Adrenal gland (tissue), 5 donors: ENCODE measurements at regions not wholly inside any gene's neighbourhood (a gene's known extent, or its start where the extent isn't known, plus 50 kb on each side); places are given as distances from the start of the nearest gene placed in this dataset.

Experiments used
- POLR2A ChIP-seq, 2 donors: fragments of 450-650 bp; IDR thresholded peaks; one replicate each; pipeline ENCODE4 v1.6.1; 2017; ENCODE audit warnings: antibody characterized with exemption in 2 of 2, mild to moderate bottlenecking in 2 of 2, moderate library complexity in 1 of 2
- TF ChIP-seq, protein P1 (sequence below), 6 experiments: fragments of 450-650 bp in 4 of 6; fragments of 200-600 bp in 2 of 6; sonication (generic) in 1 of 6; IDR thresholded peaks; 1 replicate in 5 of 6; 2 replicates in 1 of 6; pipeline versions ENCODE4 v1.5.1 to v1.8.0; 2016 to 2021; ENCODE audit warnings: antibody characterized with exemption in 6 of 6, mild to moderate bottlenecking in 2 of 6, moderate library complexity in 1 of 6
- donor health status: DM: no; HTN: no; CAD: no.

DNA sequence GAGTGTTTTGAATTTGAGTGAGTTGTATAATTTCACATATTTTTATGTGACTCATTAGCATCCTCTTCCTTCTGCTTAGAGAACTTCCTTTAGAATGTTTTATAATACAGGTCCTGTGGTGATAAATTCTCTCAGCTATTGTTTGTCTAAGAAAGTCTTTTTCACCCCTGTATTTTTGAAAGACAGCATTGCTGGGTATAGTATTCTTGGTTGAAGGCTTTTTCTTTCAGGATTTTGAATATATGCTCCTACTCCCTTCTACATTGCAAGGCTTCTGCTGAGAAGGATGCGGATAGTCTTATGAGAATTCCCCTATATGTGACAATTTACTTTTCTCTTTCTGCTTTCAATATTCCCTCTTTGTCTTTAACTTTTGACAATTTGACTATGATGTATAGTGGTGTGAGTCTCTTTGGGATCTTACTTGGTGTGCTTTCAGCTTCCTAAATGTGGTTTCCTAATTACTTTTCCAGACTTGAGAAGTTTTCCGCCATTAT, 118.9 kb upstream of the HMGA2 start:
- TF ChIP-seq POLR2A (IDR thresholded peaks at IDR 0.05), result no peak
- TF ChIP-seq, protein P1, sequence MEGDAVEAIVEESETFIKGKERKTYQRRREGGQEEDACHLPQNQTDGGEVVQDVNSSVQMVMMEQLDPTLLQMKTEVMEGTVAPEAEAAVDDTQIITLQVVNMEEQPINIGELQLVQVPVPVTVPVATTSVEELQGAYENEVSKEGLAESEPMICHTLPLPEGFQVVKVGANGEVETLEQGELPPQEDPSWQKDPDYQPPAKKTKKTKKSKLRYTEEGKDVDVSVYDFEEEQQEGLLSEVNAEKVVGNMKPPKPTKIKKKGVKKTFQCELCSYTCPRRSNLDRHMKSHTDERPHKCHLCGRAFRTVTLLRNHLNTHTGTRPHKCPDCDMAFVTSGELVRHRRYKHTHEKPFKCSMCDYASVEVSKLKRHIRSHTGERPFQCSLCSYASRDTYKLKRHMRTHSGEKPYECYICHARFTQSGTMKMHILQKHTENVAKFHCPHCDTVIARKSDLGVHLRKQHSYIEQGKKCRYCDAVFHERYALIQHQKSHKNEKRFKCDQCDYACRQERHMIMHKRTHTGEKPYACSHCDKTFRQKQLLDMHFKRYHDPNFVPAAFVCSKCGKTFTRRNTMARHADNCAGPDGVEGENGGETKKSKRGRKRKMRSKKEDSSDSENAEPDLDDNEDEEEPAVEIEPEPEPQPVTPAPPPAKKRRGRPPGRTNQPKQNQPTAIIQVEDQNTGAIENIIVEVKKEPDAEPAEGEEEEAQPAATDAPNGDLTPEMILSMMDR (IDR thresholded peaks at IDR 0.05), result no peak
